Occipital lobe (tissue), 1 donor: ENCODE measurements at regions not wholly inside any gene's neighbourhood (a gene's known extent, or its start where the extent isn't known, plus 50 kb on each side); places are given as distances from the start of the nearest gene placed in this dataset.

Source experiments
- DNase-seq: peaks from one replicate; lab custom pipeline; 2025; lab: John Stamatoyannopoulos, UW

- no peak for DNase-seq
Measured at GRCh38 chr5:62684310-62684709, 105.7 kb downstream of the LRRC70 start.

GRCh38 chr5:62682059-62682458, 103.4 kb downstream of the LRRC70 start:
- DNase-seq: no peak

GRCh38 chr5:62681117-62681850, 102.7 kb downstream of the LRRC70 start:
- no peak for DNase-seq

- DNase-seq: no peak
Measured at GRCh38 chr5:62680121-62680520, 101.5 kb downstream of the LRRC70 start.
